IMR-90 (cell line): ENCODE measurements at regions not wholly inside any gene's neighbourhood (a gene's known extent, or its start where the extent isn't known, plus 50 kb on each side); places are given as distances from the start of the nearest gene placed in this dataset.
A peak's percentile ranks its signal among the peaks of the same experiment; 100 is the strongest.

ENCODE experiments used
- ATAC-seq: fragments of 200-7000 bp; cut with Tn5 transposase; 2 replicates; pipeline ENCODE4 v1.9.1; 2020; ENCODE audit warnings: low read depth, mild to moderate bottlenecking, moderate library complexity
- BruUV-seq: library from RNA; stranded (reverse); fragments of 400-500 nt; replicated peaks from 2 replicates; lab custom pipeline; 2021; lab: Mats Ljungman, UMichigan
- CTCF ChIA-PET: fragments of 300-600 bp; formaldehyde crosslinking; extraction: SDS; loops from one replicate; lab custom pipeline; 2021; ENCODE audit warnings: antibody characterized with exemption; lab: Yijun Ruan, JAX
- POLR2A ChIA-PET: fragments of 300-600 bp; sonication (Branson Sonifier 250); formaldehyde crosslinking; loops from one replicate; lab custom pipeline; 2022; ENCODE audit warnings: antibody characterized with exemption; ENCODE audit not compliant: unreplicated experiment; lab: Charles Lee
- DNase-seq: peaks from one replicate; pipeline ENCODE4 v3.0.0; 2013
- H2AFZ ChIP-seq: replicated peaks from 2 replicates; pipeline ENCODE3; 2013; ENCODE audit warnings: low read length, mild to moderate bottlenecking; ENCODE audit not compliant: poor library complexity
- H2AK5ac ChIP-seq: 2 replicates; pipeline ENCODE4 v1.6.1; 2013; ENCODE audit warnings: low read depth, low read length, inconsistent platforms
- H2AK9ac ChIP-seq: replicated peaks from 2 replicates; pipeline ENCODE3; 2013; ENCODE audit warnings: mild to moderate bottlenecking, low read depth, low read length, moderate library complexity; ENCODE audit not compliant: poor library complexity
- H2BK120ac ChIP-seq: 2 replicates; pipeline ENCODE4 v1.6.1; 2013; ENCODE audit warnings: low read depth, low read length, inconsistent platforms
- H2BK15ac ChIP-seq: 3 replicates; pipeline ENCODE4 v1.6.1; 2013; ENCODE audit warnings: low read depth, low read length, inconsistent platforms
- H2BK20ac ChIP-seq: 2 replicates; pipeline ENCODE4 v1.6.1; 2013; ENCODE audit warnings: low read depth, mild to moderate bottlenecking, inconsistent platforms, low read length, moderate library complexity
- H2BK5ac ChIP-seq: 2 replicates; pipeline ENCODE4 v1.6.1; 2013; ENCODE audit warnings: mild to moderate bottlenecking, low read depth, low read length, inconsistent platforms; ENCODE audit not compliant: poor library complexity, severe bottlenecking
- H3K14ac ChIP-seq: replicated peaks from 2 replicates; pipeline ENCODE4 v1.6.1; 2013; ENCODE audit warnings: low read depth, low read length, inconsistent platforms
- H3K18ac ChIP-seq: 2 replicates; pipeline ENCODE4 v1.6.1; 2013; ENCODE audit warnings: low read depth, low read length, control low read depth
- H3K23ac ChIP-seq: 2 replicates; pipeline ENCODE4 v1.6.1; 2013; ENCODE audit warnings: low read depth, low read length, inconsistent platforms
- H3K27ac ChIP-seq: 2 replicates; pipeline ENCODE4 v1.5.1; 2013; ENCODE audit warnings: mild to moderate bottlenecking, control low read depth, low read length; ENCODE audit not compliant: insufficient read depth
- H3K27me3 ChIP-seq: 2 replicates; pipeline ENCODE4 v1.6.1; 2013; ENCODE audit warnings: low read length; ENCODE audit not compliant: control insufficient read depth, insufficient read depth
- H3K36me3 ChIP-seq: 2 replicates; pipeline ENCODE4 v1.6.1; 2013; ENCODE audit warnings: low read length, mixed read lengths; ENCODE audit not compliant: control insufficient read depth, insufficient read depth
- H3K4ac ChIP-seq: 2 replicates; pipeline ENCODE4 v1.6.1; 2013; ENCODE audit warnings: low read depth, low read length, inconsistent platforms
- H3K4me1 ChIP-seq: 2 replicates; pipeline ENCODE4 v1.6.1; 2013; ENCODE audit warnings: low read length, mixed read lengths; ENCODE audit not compliant: control insufficient read depth, insufficient read depth
- H3K4me2 ChIP-seq: 2 replicates; pipeline ENCODE4 v1.6.1; 2013; ENCODE audit warnings: low read depth, mild to moderate bottlenecking, control low read depth, low read length, moderate library complexity
- H3K4me3 ChIP-seq: 2 replicates; pipeline ENCODE4 v1.5.1; 2013; ENCODE audit warnings: low read depth, mild to moderate bottlenecking, control low read depth, low read length, moderate library complexity; ENCODE audit not compliant: insufficient read depth
- H3K56ac ChIP-seq: 2 replicates; pipeline ENCODE4 v1.6.1; 2013; ENCODE audit warnings: low read length, inconsistent platforms; ENCODE audit not compliant: insufficient read depth; ENCODE audit errors: extremely low read depth
- H3K79me1 ChIP-seq, 2 experiments: 2 replicates each; pipeline ENCODE4 v1.6.1; 2013; ENCODE audit warnings: low read length in 2 of 2, inconsistent platforms in 1 of 2, low read depth in 1 of 2
- H3K9ac ChIP-seq: 2 replicates; pipeline ENCODE4 v1.6.1; 2013; ENCODE audit warnings: low read depth, low read length, control low read depth
- H3K9me1 ChIP-seq: 2 replicates; pipeline ENCODE4 v1.6.1; 2013; ENCODE audit warnings: low read length, inconsistent platforms; ENCODE audit not compliant: insufficient read depth
- H3K9me3 ChIP-seq: 2 replicates; pipeline ENCODE4 v1.6.1; 2013; ENCODE audit warnings: low read length; ENCODE audit not compliant: control insufficient read depth, insufficient read depth
- H4K20me1 ChIP-seq: 2 replicates; pipeline ENCODE4 v1.6.1; 2013; ENCODE audit warnings: low read length, inconsistent platforms; ENCODE audit not compliant: insufficient read depth
- H4K5ac ChIP-seq: 2 replicates; pipeline ENCODE4 v1.6.1; 2013; ENCODE audit warnings: mild to moderate bottlenecking, low read depth, low read length, control low read depth
- H4K8ac ChIP-seq, 2 experiments: 2 replicates each; pipeline ENCODE4 v1.6.1; 2013; ENCODE audit warnings: low read depth in 2 of 2, low read length in 2 of 2, control low read depth in 1 of 2, inconsistent platforms in 1 of 2
- H4K91ac ChIP-seq: 2 replicates; pipeline ENCODE4 v1.6.1; 2013; ENCODE audit warnings: low read depth, low read length, inconsistent platforms; ENCODE audit not compliant: insufficient read depth
- FOS ChIP-seq: fragments of 150-350 bp; IDR thresholded peaks from 2 replicates; pipeline ENCODE4 v1.6.1; 2016; ENCODE audit warnings: low read depth, low read length
- MAFK ChIP-seq: IDR thresholded peaks from 2 replicates; pipeline ENCODE4 v1.6.1; 2012; ENCODE audit warnings: low read depth, low read length, improper control_type of control experiment
- MAZ ChIP-seq: IDR thresholded peaks from 2 replicates; pipeline ENCODE4 v1.6.1; 2012; ENCODE audit warnings: low read depth, mild to moderate bottlenecking, low read length, improper control_type of control experiment, moderate library complexity, borderline replicate concordance
- MXI1 ChIP-seq: IDR thresholded peaks from 2 replicates; pipeline ENCODE4 v1.6.1; 2012; ENCODE audit warnings: low read depth, mild to moderate bottlenecking, low read length, moderate library complexity, borderline replicate concordance
- NFE2L2 ChIP-seq: fragments of 150-350 bp; IDR thresholded peaks from 2 replicates; pipeline ENCODE4 v1.6.1; 2016; ENCODE audit warnings: low read depth, mild to moderate bottlenecking, low read length
- POLR2A ChIP-seq: IDR thresholded peaks from 2 replicates; pipeline ENCODE4 v1.6.1; 2012; ENCODE audit warnings: mild to moderate bottlenecking, low read depth, low read length
- RCOR1 ChIP-seq: IDR thresholded peaks from 2 replicates; pipeline ENCODE4 v1.6.1; 2012; ENCODE audit warnings: mild to moderate bottlenecking, low read length, improper control_type of control experiment; ENCODE audit not compliant: insufficient replicate concordance
- RFX5 ChIP-seq: IDR thresholded peaks from 2 replicates; pipeline ENCODE4 v1.8.0; 2012; ENCODE audit warnings: low read depth, mild to moderate bottlenecking, low read length, moderate library complexity
- WGBS, 2 experiments: methylation state at CpG; one replicate each; pipeline versions ENCODE4 v1.1.5 to v1.1.7; 2013; ENCODE audit warnings: missing lambda C conversion rate in 2 of 2; ENCODE audit not compliant: insufficient read length in 1 of 2; ENCODE audit errors: extremely low coverage in 2 of 2; 5-methylcytosine and 5-hydroxymethylcytosine counted together
- dilution Hi-C: fragments of 300-500 bp; cut with HindIII; formaldehyde crosslinking; loops from one replicate; pipeline ENCODE4 v1.14.3; 2018; ENCODE audit warnings: low sequenced_read_pairs; ENCODE audit not compliant: unreplicated experiment
- in situ Hi-C: fragments of 300-500 bp; cut with MboI; formaldehyde crosslinking; loops from 3 replicates; pipeline ENCODE4 v1.14.3; 2019; ENCODE audit warnings: low sequenced_read_pairs, inconsistent platforms, mixed read lengths
- intact Hi-C: fragments of 100-400 bp; cut with micrococcal nuclease; formaldehyde crosslinking; loops from 2 replicates; pipeline ENCODE4 v1.10.0; 2022
- TF ChIP-seq, protein P1 (sequence below): fragments of 150-350 bp; IDR thresholded peaks from 2 replicates; pipeline ENCODE4 v1.6.1; 2017; ENCODE audit warnings: mild to moderate bottlenecking, antibody characterized with exemption, low read length, low read depth

DNA sequence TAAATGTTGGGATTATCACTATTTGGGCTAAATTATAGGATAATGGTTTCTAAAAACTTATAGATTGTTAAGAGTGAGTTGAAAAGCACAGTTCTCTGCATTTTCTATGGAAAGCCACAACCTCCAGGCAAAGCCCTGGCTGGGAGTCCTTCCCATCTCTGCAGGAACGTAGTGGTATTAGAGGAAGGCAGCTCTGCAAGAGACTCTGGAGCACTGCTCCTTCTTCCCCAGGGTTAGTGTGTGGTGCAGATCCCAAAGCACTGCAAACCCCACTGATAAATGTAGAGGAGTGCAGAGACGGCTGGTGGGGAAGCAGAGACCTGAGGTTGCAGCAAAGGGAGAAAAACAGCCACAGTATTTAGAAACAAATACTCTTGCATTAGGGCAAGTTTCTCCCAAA is 225.3 kb downstream of the TINAG start:
- Histone ChIP-seq H3K27ac (no peak overlapping the region), H4K5ac (no peak overlapping the region), H3K27me3 (no peaks in the 10 kb centered on the region), H2AK5ac (no peak overlapping the region), H2BK20ac (no peak overlapping the region), H3K4me1 (no peaks in the 10 kb centered on the region), H3K9ac (no peak overlapping the region), H3K4me3 (no peak overlapping the region), H4K91ac (no peak overlapping the region), H3K4me2 (no peak overlapping the region), H3K9me1 (no peaks in the 10 kb centered on the region), H3K56ac (no peak overlapping the region), H3K9me3 (no peaks in the 10 kb centered on the region), H2BK15ac (no peak overlapping the region), H2AK9ac (no peak overlapping the region), H2BK120ac (no peak overlapping the region), H4K20me1 (no peaks in the 10 kb centered on the region), H3K18ac (no peak overlapping the region), H3K23ac (no peak overlapping the region), H2AFZ (peak overlapping the region; percentile 48), H3K14ac (no peak overlapping the region), H3K79me1 (no peaks in the 10 kb centered on the region), H3K4ac (no peak overlapping the region), H2BK5ac (no peak overlapping the region), H3K36me3 (no peaks in the 10 kb centered on the region), H4K8ac (no peak overlapping the region)
- dilution Hi-C loops, result no loop called here
- no TSS peak for BruUV-seq
- no peak for DNase-seq
- POLR2A ChIA-PET, result no interaction called here
- TF ChIP-seq FOS (no peak), NFE2L2 (no peak), POLR2A (no peak), MXI1 (no peak), RCOR1 (no peak), MAFK (no peak), RFX5 (no peak), MAZ (no peak)
- TF ChIP-seq, protein P1, sequence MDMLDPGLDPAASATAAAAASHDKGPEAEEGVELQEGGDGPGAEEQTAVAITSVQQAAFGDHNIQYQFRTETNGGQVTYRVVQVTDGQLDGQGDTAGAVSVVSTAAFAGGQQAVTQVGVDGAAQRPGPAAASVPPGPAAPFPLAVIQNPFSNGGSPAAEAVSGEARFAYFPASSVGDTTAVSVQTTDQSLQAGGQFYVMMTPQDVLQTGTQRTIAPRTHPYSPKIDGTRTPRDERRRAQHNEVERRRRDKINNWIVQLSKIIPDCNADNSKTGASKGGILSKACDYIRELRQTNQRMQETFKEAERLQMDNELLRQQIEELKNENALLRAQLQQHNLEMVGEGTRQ, result no peak
- intact Hi-C loops, result no loop called here
- no CpG with 5 or more reads among the region's 2 CpGs for WGBS, 2 experiments
- in situ Hi-C loops, result no loop called here
- ATAC-seq, result no peak
- CTCF ChIA-PET, result interaction anchor here (0.7 kb wide), 1 partner anchor 11 kb away, joined by 3 read pairs; no protein-coding TSS in a partner anchor
